SHP77 (cell line): ENCODE measurements at regions not wholly inside any gene's neighbourhood (a gene's known extent, or its start where the extent isn't known, plus 50 kb on each side); places are given as distances from the start of the nearest gene placed in this dataset.

Experiments used
- DNase-seq, 2 experiments: peaks; one replicate each; lab custom pipeline; 2025; lab: John Stamatoyannopoulos, UW

- no peak for DNase-seq
Measured at GRCh38 chr9:14560194-14560593, 133.0 kb downstream of the ZDHHC21 start.

- DNase-seq, result no peak
Measured at GRCh38 chr9:14554886-14555285, 138.3 kb downstream of the ZDHHC21 start.

DNA sequence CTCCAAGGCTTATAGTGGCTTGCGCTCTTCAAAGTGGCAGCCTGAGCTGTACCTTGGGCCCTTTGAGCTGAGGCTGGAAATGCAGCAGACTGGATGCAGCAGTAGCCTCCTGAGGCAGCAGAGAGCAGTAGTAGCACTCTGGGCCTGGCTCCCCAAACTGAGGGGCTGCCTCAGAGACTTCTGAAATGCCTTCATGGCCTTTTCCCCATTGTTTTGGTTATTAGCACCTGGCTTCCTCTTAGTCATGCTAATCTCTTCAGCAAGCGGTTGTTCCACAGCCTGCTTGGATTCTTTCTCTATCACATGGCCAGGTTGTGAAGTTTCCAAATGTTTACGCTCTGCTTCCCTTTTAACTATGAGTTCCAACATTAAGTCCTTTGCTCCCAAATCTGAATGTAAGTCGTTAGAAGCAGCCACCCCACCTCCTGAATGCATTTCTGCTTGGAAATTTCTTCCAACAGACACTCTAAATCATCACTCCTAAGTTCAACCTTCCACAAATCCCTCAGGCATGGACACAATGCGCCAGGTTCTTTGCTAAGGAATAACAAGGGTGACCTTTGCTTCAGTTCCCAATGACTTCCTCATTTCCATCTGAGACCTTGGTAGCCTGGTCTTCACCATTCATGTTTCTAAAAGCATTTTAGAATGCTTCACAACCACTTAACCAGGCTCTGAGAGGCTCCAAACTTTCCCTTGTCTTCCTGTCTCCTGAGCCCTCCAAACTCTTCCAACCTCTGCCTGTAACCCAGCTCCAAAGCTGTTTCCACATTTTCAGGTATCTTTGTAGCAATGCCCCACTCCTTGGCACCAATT, 145.8 kb downstream of the ZDHHC21 start:
- DNase-seq, result no peak

GRCh38 chr9:14546693-14547092, 146.5 kb downstream of the ZDHHC21 start:
- no peak for DNase-seq

GRCh38 chr9:14542071-14542470, 151.2 kb downstream of the ZDHHC21 start:
- DNase-seq, result no peak

DNA sequence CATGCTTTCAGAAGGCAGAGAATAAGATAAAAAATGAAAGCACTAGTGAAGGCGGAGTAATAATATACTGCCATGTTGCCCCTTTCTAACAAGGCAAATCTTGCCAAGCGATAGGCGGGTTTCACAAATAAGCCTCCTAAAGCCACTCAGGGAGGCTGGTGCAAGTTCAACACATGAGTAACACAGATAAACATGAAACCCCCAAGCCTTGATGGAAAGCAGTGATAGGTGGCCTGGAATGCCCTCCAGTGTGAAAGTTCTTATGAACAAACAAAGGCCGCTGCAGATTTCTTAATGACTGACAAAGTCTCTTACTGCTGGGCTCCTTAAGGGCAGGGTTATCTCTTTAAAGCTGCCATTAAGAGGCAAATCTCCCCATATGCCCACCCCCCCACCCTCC, 154.7 kb downstream of the ZDHHC21 start:
- DNase-seq, result no peak

DNA sequence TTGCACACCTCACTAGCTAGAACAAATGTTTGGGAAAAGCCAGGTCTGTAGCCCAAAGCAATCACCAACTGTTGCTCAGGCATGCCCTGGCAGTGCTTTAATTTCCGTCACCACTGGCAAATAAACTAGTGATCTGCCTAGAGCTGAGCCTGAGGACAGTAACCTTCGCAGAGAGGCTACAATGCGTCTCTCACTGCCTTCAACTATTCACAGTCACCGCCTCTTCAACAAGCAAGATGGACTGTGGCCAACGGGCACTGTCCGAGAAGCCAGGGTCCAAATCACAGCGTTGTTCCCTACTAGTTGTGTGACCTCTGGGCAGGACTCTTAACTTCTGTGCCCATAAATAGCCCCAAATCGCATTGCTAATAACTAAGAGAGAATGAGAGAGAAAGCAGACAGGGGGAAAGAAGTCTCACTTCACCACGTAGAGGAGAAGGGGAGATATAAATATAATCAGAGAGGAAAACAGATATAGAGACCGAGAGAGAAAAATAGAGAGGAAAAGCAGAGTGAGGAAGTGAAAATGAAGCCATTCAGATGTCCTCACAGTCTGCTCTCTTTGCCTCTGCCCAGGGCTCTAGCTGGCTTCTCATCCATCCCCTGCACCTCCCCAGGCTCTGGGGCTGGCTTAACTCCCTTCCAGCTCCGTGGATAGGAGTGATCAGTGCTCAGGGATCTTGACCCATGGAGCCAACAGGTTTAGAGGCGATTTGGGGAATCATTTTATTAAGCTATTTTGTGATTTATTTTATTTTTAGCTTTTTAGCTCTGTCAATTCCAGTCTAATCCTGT, 157.9 kb downstream of the ZDHHC21 start:
- no peak for DNase-seq

DNA sequence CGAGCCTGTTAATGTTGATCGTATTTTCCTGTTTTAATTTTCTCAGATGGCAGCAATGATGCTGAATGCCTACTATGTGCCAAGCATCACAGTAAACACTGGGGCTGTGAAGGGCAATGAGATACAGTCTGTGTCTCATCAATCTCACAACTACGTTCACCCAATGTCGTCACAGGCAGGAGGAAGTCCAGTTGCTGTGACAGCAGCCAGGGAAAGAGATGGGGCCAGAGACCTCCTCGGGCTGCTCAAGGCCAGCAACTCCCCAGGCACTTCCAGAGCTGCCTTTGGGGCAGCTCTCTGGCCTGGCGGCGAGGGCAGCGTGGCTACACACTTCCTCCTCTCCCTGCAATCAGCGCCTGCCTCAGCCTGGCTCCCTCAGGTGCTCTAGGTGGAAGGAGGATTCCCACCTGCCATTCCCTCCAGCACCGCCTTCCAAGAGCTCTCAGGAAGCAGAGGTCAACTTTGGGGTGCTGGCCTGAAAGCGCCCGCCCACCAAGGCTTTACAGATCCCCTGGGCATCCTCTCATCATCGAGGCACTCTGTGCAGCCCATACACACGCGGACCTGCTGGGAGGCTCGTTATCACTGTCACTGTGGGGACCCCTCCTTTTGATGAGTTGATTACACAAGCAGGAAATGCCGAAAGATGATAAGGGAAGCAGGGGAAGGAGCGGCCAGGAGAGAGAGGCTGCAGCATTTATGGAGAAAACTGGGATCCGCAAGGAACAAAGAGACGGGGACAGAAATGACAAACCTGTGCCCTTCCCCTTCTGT, 159.2 kb downstream of the ZDHHC21 start:
- no peak for DNase-seq

DNA sequence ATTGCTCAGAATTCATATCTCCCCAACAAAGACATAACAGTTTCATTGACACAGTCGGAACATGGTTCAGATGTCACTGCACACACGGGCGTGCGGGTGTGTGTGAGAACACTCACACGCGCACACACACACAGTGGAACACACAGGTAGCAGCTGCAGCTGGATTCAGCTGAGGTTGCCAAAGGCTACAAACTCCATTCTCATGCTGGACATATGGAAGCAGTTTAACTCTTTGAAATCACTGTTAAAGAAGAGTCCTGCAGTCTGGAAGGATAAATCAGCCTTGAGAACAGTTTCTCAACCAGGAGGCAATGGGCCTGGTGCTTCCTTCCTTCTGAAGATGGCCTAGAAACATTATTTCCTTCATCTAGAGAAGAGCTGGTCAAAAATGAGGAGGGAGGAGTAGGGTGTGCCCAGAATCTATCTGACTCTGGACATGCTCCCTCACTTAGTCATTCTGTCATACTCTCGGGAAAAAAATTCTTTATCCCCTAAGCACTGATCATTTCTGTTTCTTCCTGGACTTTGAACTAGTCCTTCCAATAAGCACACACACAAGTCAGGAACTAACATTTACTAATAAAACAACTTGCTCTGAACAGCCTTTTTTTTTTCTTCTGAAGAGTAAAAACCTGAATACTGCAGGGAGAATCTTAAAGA, 160.6 kb downstream of the ZDHHC21 start:
- DNase-seq, result peak in 1 of 2 experiments; percentile 18

- DNase-seq, result no peak
Measured at GRCh38 chr9:14531341-14532269, 161.6 kb downstream of the ZDHHC21 start.

- DNase-seq, result no peak
Measured at GRCh38 chr9:14530841-14531240, 162.4 kb downstream of the ZDHHC21 start.

- DNase-seq, result no peak
Measured at GRCh38 chr9:14530366-14530765, 162.9 kb downstream of the ZDHHC21 start.

DNA sequence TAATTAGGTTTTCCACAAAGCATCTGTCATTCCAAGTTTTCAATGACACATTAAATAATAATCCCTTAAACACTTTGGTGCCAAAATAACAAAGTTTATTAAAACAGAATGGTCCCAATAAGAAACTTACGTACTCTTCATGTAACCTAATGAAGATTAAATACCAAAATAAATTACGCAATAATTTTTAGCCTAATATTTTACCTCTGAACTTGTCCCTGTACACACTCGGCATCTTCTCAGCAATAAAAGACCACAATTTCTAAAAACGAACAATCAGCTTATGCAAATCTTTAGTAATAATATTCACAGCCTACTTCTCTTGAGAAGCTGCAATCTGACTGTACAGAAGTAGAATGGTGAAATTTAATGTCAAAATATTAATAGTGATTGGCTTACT, 163.6 kb downstream of the ZDHHC21 start:
- DNase-seq, result no peak

- DNase-seq, result no peak
Measured at GRCh38 chr9:14529054-14529453, 164.2 kb downstream of the ZDHHC21 start.

GRCh38 chr9:14526504-14526903, 166.7 kb downstream of the ZDHHC21 start:
- DNase-seq, result no peak

DNA sequence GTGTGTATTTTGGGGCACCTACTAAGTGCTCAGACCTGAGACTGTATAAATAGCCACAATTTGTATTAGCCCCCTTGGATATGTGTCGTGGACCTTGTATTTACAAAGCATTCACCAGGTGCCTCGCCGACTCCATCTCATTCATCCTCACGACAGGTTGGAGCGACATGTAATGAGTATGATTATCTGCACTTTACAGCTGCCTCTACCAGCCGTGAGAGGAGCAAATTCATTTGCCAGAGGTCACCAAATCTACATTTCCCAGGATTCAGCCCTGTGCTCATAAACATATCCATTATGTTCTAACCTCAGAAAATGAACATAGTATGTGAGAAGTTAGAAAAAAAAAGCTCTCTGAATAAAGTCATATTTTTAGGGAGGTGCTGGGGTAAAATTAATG, 167.4 kb downstream of the ZDHHC21 start:
- peak; percentile 40 to 58 for DNase-seq

DNA sequence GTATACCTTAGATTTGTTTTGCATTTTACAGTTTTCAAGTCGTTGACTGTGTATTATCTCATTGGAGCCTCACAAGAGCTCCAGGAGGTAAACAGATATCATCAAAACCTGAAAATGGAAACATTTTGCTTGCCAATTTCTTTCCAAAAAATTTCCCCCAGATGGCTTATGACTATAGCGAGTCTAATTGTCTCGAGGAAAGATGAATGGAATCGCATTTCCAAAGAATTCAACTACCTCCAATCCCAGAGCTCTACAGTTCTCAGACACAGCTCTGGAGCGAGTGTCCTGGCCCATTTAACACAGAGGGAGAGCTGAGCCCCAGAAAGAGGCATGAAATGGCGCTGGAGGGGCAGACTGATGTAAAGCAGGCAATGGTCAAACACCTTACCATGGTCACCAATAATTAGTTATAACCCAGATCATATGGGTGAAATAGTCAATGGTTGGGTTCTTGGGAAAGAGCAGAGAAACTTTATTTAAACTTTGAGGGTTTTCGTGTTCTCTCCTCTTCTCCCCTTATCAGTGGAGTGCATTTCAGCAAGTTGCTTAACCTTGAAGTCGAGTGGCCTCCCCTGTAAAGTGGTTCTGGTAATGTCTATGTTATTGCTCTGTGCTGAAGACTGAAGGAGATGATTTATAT, 168.2 kb downstream of the ZDHHC21 start:
- DNase-seq, result peak in 1 of 2 experiments; percentile 18

- DNase-seq, result no peak
Measured at GRCh38 chr9:14523545-14523944, 169.7 kb downstream of the ZDHHC21 start.

DNA sequence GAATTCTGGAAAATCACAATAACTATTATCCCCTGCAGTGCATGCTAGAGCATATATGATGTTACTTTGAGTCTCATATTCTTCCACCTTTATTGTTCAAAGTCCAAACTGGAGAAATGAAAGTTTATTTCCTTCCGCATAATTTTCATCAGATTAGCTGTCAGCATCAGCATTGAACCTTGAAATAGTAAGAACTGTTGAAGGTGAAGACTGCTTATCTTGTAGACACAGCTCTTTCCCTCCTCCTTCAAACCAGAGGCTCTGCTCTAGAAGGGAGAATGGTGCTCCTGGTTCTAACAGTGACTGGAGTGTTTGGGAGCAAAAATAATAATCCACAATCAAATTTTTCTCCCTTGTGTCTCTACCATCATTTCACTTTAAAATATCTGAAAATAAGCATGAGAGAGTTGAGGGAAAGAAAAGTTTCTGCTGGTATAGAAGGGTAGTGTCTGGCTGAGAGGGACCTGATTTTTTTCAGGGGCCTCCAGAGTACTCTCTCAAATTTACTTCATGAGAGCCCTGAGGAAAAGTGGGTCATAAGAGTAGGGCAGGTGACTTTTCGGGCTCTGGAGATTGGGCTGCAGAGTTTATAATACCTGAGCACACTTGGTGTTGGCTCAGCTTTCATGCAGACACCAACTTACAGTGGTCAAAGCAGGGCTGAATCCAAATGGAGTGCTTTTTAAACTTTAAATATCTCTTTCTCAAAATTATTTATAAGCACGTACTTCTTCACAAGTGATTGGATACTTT, 170.4 kb downstream of the ZDHHC21 start:
- DNase-seq, result no peak

DNA sequence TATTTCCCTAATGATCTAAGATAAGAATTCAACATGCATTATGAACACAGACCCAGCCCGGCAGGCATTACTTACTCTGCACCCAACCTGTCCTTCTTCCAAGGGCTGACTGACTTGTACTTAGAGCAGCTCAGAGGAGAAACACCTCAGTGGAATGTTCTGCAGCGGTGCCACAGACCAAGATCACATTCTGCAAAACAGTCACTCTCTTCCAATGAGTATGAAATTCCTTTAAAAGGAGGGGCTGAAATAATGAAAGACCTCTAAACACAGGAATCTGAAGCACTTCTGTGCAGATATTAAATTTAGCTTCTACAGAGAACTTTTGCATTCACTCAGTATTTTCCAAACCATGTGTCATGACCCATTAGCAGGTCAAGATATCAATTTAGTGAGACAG, 172.9 kb downstream of the ZDHHC21 start:
- DNase-seq, result no peak
